ENCODE measurements at regions not wholly inside any gene's neighbourhood (a gene's known extent, or its start where the extent isn't known, plus 50 kb on each side); places are given as distances from the start of the nearest gene placed in this dataset.

- TF ChIP-seq POLR2A (IDR thresholded peaks at IDR 0.05; ENCODE audit: low read depth) (no peak), CTCF (IDR thresholded peaks at IDR 0.05) (no peak), EP300 (IDR thresholded peaks at IDR 0.05) (no peak), POLR2AphosphoS5 (IDR thresholded peaks at IDR 0.05) (no peak)
Observed at GRCh38 chr17:70878879-70879278, 709.5 kb downstream of the KCNJ2 start.
